Sigmoid colon (tissue), 6 donors: ENCODE measurements at regions not wholly inside any gene's neighbourhood (a gene's known extent, or its start where the extent isn't known, plus 50 kb on each side); places are given as distances from the start of the nearest gene placed in this dataset.
"Not testable (repeated sequence)": the region's sequence is repeated elsewhere in the genome, so short reads cannot be mapped to it uniquely, and the experiment has no call there.

Experiments used
- DNase-seq: peaks from one replicate; pipeline ENCODE4 v3.0.0-alpha.2; 2019
- H3K27ac ChIP-seq, 4 donors: fragments of 200-600 bp; sonication (generic); one replicate each; pipeline ENCODE4 v1.5.1; 2016 to 2019; ENCODE audit warnings: mild to moderate bottlenecking in 1 of 4
- H3K27me3 ChIP-seq, 3 donors: fragments of 200-600 bp; sonication (generic); one replicate each; pipeline ENCODE4 v1.5.1; 2019; ENCODE audit warnings: mild to moderate bottlenecking in 1 of 3
- H3K36me3 ChIP-seq, 4 donors: fragments of 200-600 bp; sonication (generic); one replicate each; pipeline ENCODE4 v1.5.1; 2016 to 2019
- H3K4me1 ChIP-seq, 4 donors: fragments of 200-600 bp; sonication (generic); one replicate each; pipeline ENCODE4 v1.5.1; 2017 to 2019
- H3K4me3 ChIP-seq, 4 donors: fragments of 200-600 bp; sonication (generic); one replicate each; pipeline ENCODE4 v1.5.1; 2017 to 2019; ENCODE audit warnings: mild to moderate bottlenecking in 2 of 4, moderate library complexity in 1 of 4
- H3K9me3 ChIP-seq, 4 donors: fragments of 200-600 bp in 3 of 4; sonication (generic) in 3 of 4; one replicate each; pipeline versions ENCODE4 v1.5.1 to v1.6.1; 2013 to 2019
- CTCF ChIP-seq, 4 experiments: fragments of 450-650 bp in 3 of 4; fragments of 200-600 bp in 1 of 4; IDR thresholded peaks; one replicate each; pipeline ENCODE4 v1.5.1; 2016 to 2019; ENCODE audit warnings: antibody characterized with exemption in 4 of 4, mild to moderate bottlenecking in 3 of 4, moderate library complexity in 2 of 4
- WGBS, 2 donors: extraction: QIAGEN DNeasy Blood & Tissue Kit; methylation state at CpG; one replicate each; pipeline ENCODE4 v1.1.7; 2013; 5-methylcytosine and 5-hydroxymethylcytosine counted together
- intact Hi-C: fragments of 100-400 bp; cut with DNase I; formaldehyde crosslinking; loops from one replicate; pipeline ENCODE4 v1.15.1; 2023
- donor health status: healthy with polysubstance abuse.
- donor health status: healthy.

GRCh38 chr11:71738317-71738716, 94.7 kb upstream of the DEFB108B start:
- H3K27ac ChIP-seq, DNase-seq, intact Hi-C loops, H3K27me3 ChIP-seq, H3K36me3 ChIP-seq, H3K4me1 ChIP-seq, H3K4me3 ChIP-seq, H3K9me3 ChIP-seq: not testable (repeated sequence)
- WGBS, 2 donors = 89 to 93% methylated on average over 4 of the region's 4 CpGs

GRCh38 chr11:71743385-71743784, 89.6 kb upstream of the DEFB108B start:
- H3K9me3 ChIP-seq, H3K4me3 ChIP-seq, H3K4me1 ChIP-seq, H3K27me3 ChIP-seq, intact Hi-C loops, H3K27ac ChIP-seq, DNase-seq, H3K36me3 ChIP-seq: not testable (repeated sequence)
- WGBS, 2 donors = 58 to 82% methylated on average over 11 of the region's 11 CpGs

GRCh38 chr11:71745656-71746055, 87.3 kb upstream of the DEFB108B start:
- H3K4me1 ChIP-seq, H3K4me3 ChIP-seq, intact Hi-C loops, H3K36me3 ChIP-seq, H3K27me3 ChIP-seq, DNase-seq, H3K27ac ChIP-seq, H3K9me3 ChIP-seq: not testable (repeated sequence)
- 19 to 69% methylated on average over 11 of the region's 11 CpGs for WGBS, 2 donors

GRCh38 chr11:71746263-71746662, 86.7 kb upstream of the DEFB108B start:
- H3K4me1 ChIP-seq, H3K27ac ChIP-seq, H3K36me3 ChIP-seq, intact Hi-C loops, H3K27me3 ChIP-seq, H3K9me3 ChIP-seq, DNase-seq, H3K4me3 ChIP-seq: not testable (repeated sequence)
- WGBS, 2 donors = 18 to 62% methylated on average over 3 of the region's 5 CpGs
- TF ChIP-seq CTCF (IDR thresholded peaks at IDR 0.05) = peak in 1 of 4 experiments; percentile 15

- DNase-seq, H3K4me3 ChIP-seq, H3K36me3 ChIP-seq, intact Hi-C loops, H3K27me3 ChIP-seq, H3K27ac ChIP-seq, H3K4me1 ChIP-seq, H3K9me3 ChIP-seq: not testable (repeated sequence)
- WGBS, 2 donors = 8 to 34% methylated on average over 14 of the region's 14 CpGs
Observed at GRCh38 chr11:71748965-71749620, 83.9 kb upstream of the DEFB108B start.

GRCh38 chr11:71750908-71751307, 82.1 kb upstream of the DEFB108B start:
- WGBS, 2 donors = 61 to 86% methylated on average over 11 of the region's 11 CpGs
- H3K4me3 ChIP-seq, intact Hi-C loops, H3K27ac ChIP-seq, H3K4me1 ChIP-seq, H3K27me3 ChIP-seq, H3K36me3 ChIP-seq, DNase-seq, H3K9me3 ChIP-seq: not testable (repeated sequence)

GRCh38 chr11:71764695-71765491, 68.1 kb upstream of the DEFB108B start:
- H3K27ac ChIP-seq, H3K36me3 ChIP-seq, H3K27me3 ChIP-seq, H3K4me3 ChIP-seq, H3K4me1 ChIP-seq, intact Hi-C loops, H3K9me3 ChIP-seq: not testable (repeated sequence)
- DNase-seq = peak; percentile 65
- 42 to 67% methylated on average over 20 of the region's 20 CpGs for WGBS, 2 donors

- H3K4me3 ChIP-seq, H3K27me3 ChIP-seq, DNase-seq, H3K4me1 ChIP-seq, H3K36me3 ChIP-seq, H3K27ac ChIP-seq, H3K9me3 ChIP-seq, intact Hi-C loops: not testable (repeated sequence)
- 66 to 79% methylated on average over 2 of the region's 5 CpGs for WGBS, 2 donors
Observed at GRCh38 chr11:71767016-71767415, 66.0 kb upstream of the DEFB108B start.

- H3K27ac ChIP-seq, H3K36me3 ChIP-seq, DNase-seq, H3K9me3 ChIP-seq, intact Hi-C loops, H3K27me3 ChIP-seq, H3K4me3 ChIP-seq, H3K4me1 ChIP-seq: not testable (repeated sequence)
- 78 to 95% methylated on average over 12 of the region's 12 CpGs for WGBS, 2 donors
Observed at GRCh38 chr11:71772193-71772592, 60.8 kb upstream of the DEFB108B start.
